ENCODE measurements at regions not wholly inside any gene's neighbourhood (a gene's known extent, or its start where the extent isn't known, plus 50 kb on each side); places are given as distances from the start of the nearest gene placed in this dataset.
"Not testable (repeated sequence)": the region's sequence is repeated elsewhere in the genome, so short reads cannot be mapped to it uniquely, and the experiment has no call there.

GRCh38 chr2:11088821-11089220 is 66.4 kb upstream of the SLC66A3 start:
- not testable (repeated sequence) for TF ChIP-seq CTCF (IDR thresholded peaks at IDR 0.05 in 2 of 3, conservative IDR thresholded peaks at IDR 0.05 in 1 of 3; ENCODE audit: borderline replicate concordance in 1 of 3, insufficient read depth in 1 of 3, low read depth in 2 of 3, low read length in 2 of 3); RAD21 (IDR thresholded peaks at IDR 0.05; ENCODE audit: low read depth); POLR2AphosphoS5 (IDR thresholded peaks at IDR 0.05; ENCODE audit: low read depth, low read length); EGR1 (IDR thresholded peaks at IDR 0.05; ENCODE audit: low read depth); ELF1 (IDR thresholded peaks at IDR 0.05; ENCODE audit: borderline replicate concordance, low read depth); REST (IDR thresholded peaks at IDR 0.05; ENCODE audit: low read depth); MAX (IDR thresholded peaks at IDR 0.05); POLR2A (IDR thresholded peaks at IDR 0.05; ENCODE audit: borderline replicate concordance, extremely low read depth, insufficient read depth, insufficient read length)
